ENCODE measurements at regions not wholly inside any gene's neighbourhood (a gene's known extent, or its start where the extent isn't known, plus 50 kb on each side); places are given as distances from the start of the nearest gene placed in this dataset.

- TF ChIP-seq TAF1 (IDR thresholded peaks at IDR 0.05; ENCODE audit: low read depth), result no peak
- no peak for TF ChIP-seq EZH2 (IDR thresholded peaks at IDR 0.05; ENCODE audit: borderline replicate concordance, insufficient read depth, low read length, poor library complexity, severe bottlenecking)
- no peak for TF ChIP-seq CTCF (IDR thresholded peaks at IDR 0.05; ENCODE audit: poor library complexity, severe bottlenecking)
- TF ChIP-seq REST (IDR thresholded peaks at IDR 0.05; ENCODE audit: borderline replicate concordance), result no peak
- TF ChIP-seq RAD21 (conservative IDR thresholded peaks at IDR 0.05), result no peak
- no peak for TF ChIP-seq POLR2AphosphoS5 (IDR thresholded peaks at IDR 0.05)
- TF ChIP-seq EP300 (conservative IDR thresholded peaks at IDR 0.05; ENCODE audit: poor library complexity, severe bottlenecking), result no peak
- TF ChIP-seq SMC3 (conservative IDR thresholded peaks at IDR 0.05; ENCODE audit: poor library complexity), result no peak
- TF ChIP-seq MXI1 (conservative IDR thresholded peaks at IDR 0.05; ENCODE audit: poor library complexity, severe bottlenecking), result no peak
- H3K27ac ChIP-seq (ENCODE audit: low read length), result no peak overlapping the region
- no peak overlapping the region for H2AFZ ChIP-seq (ENCODE audit: low read depth, low read length)
Observed at GRCh38 chr14:92264195-92264594, 58.8 kb upstream of the SLC24A4 start.

GRCh38 chr14:92266216-92266615, 56.7 kb upstream of the SLC24A4 start:
- Histone ChIP-seq H3K9me2 (ENCODE audit: insufficient read depth, low read length) (no peaks in the 10 kb centered on the region), H3K4me3 (ENCODE audit: low read length) (no peak overlapping the region), H3K9ac (ENCODE audit: low read length) (no peak overlapping the region), H3K79me2 (replicated peaks; ENCODE audit: insufficient read depth, low read length) (no peaks in the 10 kb centered on the region), H3K27me3 (ENCODE audit: insufficient read depth, low read depth, low read length) (no peaks in the 10 kb centered on the region), H4K20me1 (ENCODE audit: insufficient read depth) (no peaks in the 10 kb centered on the region), H3K27ac (ENCODE audit: low read length) (no peak overlapping the region), H3F3A (ENCODE audit: insufficient read depth, low read length, poor library complexity, severe bottlenecking) (no peaks in the 10 kb centered on the region), H3K36me3 (ENCODE audit: insufficient read depth, low read length) (no peaks in the 10 kb centered on the region), H3K4me2 (ENCODE audit: low read length) (no peak overlapping the region), H3K9me3 (ENCODE audit: low read length) (no peaks in the 10 kb centered on the region), H2AFZ (ENCODE audit: low read depth, low read length) (no peak overlapping the region)
- TF ChIP-seq MXI1 (conservative IDR thresholded peaks at IDR 0.05; ENCODE audit: poor library complexity, severe bottlenecking) (no peak), SMC3 (conservative IDR thresholded peaks at IDR 0.05; ENCODE audit: poor library complexity) (no peak), POLR2AphosphoS5 (IDR thresholded peaks at IDR 0.05) (no peak), TAF1 (IDR thresholded peaks at IDR 0.05; ENCODE audit: low read depth) (no peak), EP300 (conservative IDR thresholded peaks at IDR 0.05; ENCODE audit: poor library complexity, severe bottlenecking) (no peak), EZH2 (IDR thresholded peaks at IDR 0.05; ENCODE audit: borderline replicate concordance, insufficient read depth, low read length, poor library complexity, severe bottlenecking) (no peak), RAD21 (conservative IDR thresholded peaks at IDR 0.05) (no peak), CTCF (IDR thresholded peaks at IDR 0.05; ENCODE audit: poor library complexity, severe bottlenecking) (no peak), REST (IDR thresholded peaks at IDR 0.05; ENCODE audit: borderline replicate concordance) (no peak)

More at GRCh38 chr14:92264195-92264594, 58.8 kb upstream of the SLC24A4 start:
- Histone ChIP-seq H3K36me3 (ENCODE audit: insufficient read depth, low read length) (no peaks in the 10 kb centered on the region), H3K27me3 (ENCODE audit: insufficient read depth, low read depth, low read length) (no peaks in the 10 kb centered on the region), H3K9me2 (ENCODE audit: insufficient read depth, low read length) (no peaks in the 10 kb centered on the region), H3F3A (ENCODE audit: insufficient read depth, low read length, poor library complexity, severe bottlenecking) (no peaks in the 10 kb centered on the region), H3K4me2 (ENCODE audit: low read length) (no peak overlapping the region), H3K9me3 (ENCODE audit: low read length) (no peaks in the 10 kb centered on the region), H4K20me1 (ENCODE audit: insufficient read depth) (no peaks in the 10 kb centered on the region), H3K79me2 (replicated peaks; ENCODE audit: insufficient read depth, low read length) (no peaks in the 10 kb centered on the region), H3K9ac (ENCODE audit: low read length) (no peak overlapping the region), H3K4me3 (ENCODE audit: low read length) (no peak overlapping the region)
